HK-2 (cell line): ENCODE measurements at regions not wholly inside any gene's neighbourhood (a gene's known extent, or its start where the extent isn't known, plus 50 kb on each side); places are given as distances from the start of the nearest gene placed in this dataset.
"Not testable (repeated sequence)": the region's sequence is repeated elsewhere in the genome, so short reads cannot be mapped to it uniquely, and the experiment has no call there.

Experiments used
- DNase-seq: peaks from one replicate; pipeline ENCODE4 v3.0.0-alpha.2; 2018; ENCODE audit not compliant: unreplicated experiment

DNA sequence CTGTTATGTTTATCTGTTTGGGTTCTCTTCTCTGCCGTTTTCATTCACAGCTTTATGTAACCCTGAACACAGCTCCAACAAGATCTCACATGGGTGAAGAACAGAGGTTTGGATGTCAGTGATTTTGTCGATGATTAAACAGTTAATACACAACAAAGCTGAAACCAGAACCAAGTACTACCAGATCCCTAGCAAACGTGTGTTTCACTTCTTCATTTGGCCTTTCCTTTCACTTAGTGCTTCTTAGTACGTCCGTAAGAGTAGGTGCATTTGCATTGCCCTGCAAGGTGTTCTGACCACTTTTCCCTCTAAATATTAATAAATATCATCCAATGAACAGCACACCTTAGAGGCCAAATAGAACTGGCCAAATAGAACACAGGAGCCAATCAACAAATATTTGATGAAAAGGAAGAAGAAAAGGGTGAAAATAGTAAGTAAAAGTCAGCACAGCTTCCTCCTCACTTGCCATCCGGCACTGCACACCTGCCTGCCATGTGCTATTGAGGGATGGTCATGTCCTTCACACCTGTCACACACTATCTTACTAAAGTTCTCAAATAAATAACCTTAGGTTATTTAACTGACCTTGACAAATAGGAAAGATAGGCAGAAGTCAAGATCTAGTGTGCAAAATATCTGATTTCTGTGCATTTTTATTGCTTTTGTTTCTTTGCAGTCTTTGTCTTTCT lies 252.6 kb upstream of the ANKRD30A start:
- no peak for DNase-seq

DNA sequence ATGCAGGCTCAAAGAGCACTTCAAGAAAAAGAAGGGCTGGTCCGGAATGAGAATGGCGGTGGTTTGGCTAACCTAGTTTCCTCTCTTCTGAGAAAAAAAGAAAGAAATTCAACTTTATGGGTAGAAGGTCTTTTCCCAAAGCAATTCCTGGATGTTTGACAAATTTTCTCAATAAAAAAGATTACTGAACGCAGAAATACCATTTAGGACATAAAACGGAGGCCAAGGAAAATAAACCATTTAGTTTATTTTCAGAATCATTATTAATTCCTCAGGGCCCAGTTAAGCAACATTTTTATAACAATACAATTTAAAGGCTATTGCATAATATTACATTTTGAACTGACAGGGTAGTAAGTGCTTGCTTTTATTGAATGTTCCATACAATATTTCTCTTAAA lies 284.6 kb upstream of the ANKRD30A start:
- no peak for DNase-seq

DNA sequence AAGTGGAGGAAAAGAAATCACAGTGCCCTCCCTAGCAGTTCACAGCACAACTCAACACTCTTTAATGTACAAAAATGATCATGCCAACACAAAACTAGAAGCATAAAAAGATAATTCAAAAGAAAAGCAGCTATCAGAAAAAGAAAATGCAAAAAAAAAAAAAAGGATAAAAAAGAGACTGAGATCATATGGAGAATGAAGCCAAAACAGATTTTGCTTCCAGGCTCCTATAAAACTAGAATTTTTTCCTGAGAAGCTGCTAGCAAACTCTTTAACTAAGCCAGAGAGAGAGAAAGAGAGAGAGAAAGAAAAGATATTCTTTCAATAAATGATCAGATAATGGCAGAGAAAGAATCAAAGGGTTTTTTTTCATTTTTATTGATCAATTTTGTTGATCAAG lies 288.0 kb upstream of the ANKRD30A start:
- no peak for DNase-seq

DNA sequence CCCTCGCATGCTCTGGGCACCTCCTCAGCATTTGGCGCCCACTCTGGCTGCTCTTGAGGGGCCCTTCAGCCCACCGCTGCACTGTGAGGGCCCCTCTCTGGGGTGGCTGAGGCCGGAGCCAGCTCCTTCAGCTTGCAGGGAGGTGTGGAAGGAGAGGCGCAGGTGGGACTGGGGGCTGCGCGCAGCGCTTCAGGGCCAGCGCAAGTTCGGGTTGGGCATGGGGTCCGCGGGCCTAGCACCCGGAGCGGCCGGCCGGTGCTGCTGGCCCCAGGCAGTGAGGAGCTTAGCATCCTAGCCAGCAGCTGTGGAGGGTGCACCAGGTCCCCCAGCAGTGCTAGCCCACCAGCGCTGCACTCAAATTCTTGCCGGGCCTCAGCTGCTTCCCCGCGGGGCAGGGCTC lies 305.6 kb upstream of the ANKRD30A start:
- DNase-seq: no peak

DNA sequence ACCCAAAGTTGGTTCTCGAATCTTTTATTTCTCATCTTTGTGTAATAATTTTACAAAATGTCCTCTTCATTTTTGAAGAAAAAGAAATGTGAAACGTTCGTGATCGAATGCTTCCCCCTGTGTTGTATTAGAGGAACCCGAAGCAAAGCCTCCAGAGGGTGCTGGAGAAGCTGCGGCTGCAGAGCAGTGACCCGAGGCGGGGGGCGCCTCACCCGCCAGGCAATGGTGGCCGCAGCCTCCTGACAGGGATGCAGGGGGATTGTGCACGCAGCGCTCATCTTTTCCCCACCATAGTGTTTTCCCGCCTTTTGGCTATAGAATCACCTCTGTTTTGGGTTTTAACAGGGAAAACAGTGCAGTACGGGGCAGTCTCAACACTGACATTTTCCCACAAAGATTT lies 307.5 kb upstream of the ANKRD30A start:
- DNase-seq: no peak

DNA sequence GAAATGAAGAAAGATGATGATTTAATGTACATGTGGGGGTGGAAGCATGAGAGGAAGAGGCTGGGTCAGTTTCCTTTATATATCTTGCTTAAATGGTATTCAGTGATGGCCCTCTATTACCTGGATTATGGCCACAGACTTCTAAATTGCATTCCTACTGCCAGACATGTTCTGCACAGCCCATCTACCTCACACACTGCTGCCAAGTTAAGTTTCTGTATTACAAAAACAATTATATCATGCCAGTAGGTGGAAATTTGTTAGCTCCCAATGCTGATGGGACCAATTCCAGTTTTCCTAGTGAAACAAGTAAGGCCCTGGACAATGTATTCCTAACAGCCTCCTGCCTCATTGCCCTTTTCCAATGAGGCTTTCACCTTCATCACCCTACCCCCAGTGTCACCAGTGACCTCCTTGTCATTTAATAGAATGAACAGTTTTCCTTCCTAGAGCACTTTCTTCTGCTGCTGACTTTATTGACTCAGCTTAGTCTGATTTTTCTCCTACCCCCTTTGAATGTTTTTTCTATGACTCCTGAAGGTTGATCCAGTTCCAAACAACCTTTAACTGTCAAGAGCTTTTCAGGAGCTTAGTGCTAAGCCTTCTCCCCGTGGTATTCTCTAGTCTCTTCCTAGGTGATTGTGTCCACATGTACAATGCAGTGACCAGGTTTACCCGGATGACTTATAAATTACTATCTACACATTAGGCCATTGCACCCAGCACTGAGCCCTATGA lies 316.6 kb upstream of the ANKRD30A start:
- no peak for DNase-seq

DNA sequence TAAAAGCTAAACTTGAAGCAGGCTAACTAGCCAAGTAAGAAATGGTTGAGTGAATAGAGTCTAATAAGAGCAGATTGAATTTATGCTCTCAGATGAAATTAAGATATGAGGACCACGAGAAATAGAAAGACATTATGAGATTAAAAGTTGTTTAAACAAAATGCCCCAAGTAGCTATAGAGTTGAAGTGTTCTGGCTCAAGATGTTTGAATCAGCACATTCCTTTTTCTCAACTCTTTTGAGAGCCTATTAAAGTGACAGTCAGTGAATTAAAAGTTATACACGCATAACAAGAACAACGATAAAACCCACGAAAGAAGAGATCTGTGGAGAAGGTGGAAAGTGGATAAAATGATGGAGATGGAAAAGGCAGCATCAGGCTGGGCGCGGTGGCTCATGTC lies 322.2 kb upstream of the ANKRD30A start:
- DNase-seq: no peak

DNA sequence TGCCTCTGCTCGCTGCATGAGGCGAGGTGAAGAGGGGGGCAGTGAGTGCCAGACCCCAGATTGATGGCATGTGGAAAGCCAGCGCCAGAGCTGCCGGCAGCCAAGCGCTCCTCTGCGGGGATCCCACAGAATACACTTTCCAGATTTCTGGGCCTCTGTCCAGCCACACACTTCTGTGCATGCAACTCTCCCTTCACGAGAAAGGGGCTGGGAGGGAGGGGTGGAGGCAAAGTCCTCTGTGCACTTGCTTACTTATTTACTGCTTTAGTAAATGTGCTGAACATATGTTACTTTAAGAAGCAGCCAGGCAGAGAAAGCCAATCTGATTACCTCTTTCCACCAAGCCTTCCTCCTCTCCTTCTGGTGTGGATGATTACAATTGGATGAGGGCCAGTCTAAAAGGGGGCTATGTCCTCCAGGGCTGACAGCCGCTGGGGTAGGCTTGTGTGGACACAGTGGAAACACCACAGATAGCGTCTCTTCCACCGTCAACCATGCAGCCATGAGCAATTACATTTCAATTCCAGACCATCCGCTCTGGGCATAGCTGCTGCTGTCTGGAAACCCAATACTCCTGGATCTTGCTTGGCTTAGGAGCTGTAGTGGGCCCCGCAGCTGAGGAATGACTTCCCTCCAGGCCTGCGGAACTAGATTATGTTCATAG lies 322.8 kb upstream of the ANKRD30A start:
- no peak for DNase-seq

DNA sequence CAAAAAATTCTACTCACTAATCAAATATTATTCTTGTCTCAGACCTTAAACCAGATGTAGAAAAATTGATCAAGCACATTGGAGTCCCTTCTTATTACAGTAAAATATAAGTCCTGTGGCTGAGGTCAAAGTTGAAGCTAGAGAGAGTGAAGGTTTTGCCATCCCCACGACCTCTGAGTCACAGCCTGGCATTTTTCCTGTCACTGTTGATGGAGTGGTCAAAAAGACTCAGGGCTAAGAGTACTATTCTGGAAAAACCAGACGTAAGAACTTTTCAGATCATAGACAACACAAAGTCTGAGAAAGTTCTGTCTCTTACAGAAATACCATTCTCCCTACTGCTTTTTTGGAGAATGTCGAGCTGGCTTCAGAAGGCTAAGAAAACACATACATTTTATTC lies 323.7 kb upstream of the ANKRD30A start:
- no peak for DNase-seq

DNA sequence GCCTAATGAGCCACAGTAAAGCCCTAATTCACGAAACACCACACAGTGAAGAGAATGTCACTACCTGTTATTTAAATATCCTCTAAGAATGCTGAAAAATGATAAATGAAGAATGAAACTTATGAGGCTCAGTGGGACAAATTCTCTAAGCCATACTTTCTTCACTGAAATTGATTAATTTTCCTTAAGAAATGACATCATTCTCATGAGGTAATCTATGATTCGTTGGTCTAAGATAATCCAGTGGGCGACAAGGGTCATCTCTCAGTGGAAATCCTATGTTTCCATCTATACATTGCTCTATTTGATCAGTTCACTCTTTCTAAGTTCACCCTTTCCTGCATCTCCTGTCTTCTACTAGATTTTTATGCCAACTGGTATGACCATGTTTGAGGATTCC lies 330.4 kb upstream of the ANKRD30A start:
- DNase-seq: no peak

DNA sequence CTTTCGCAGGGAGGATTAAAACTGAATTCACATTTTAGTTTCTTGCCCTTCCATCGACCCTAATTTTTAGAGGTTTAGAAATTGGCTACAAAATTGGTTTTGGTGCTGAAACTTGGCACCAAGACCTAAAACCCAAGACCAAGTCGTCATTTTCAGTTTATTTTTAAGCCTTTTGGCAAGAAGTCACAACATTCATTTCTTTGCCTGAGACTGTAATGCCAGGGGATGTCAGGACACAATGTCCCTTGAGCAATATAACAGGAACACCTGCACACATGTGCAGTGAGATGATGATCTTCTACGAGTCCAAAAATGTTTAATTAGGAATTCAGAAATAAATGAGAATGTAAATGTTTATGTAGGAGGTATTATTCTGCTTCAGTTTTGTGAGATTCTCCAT lies 335.4 kb upstream of the ANKRD30A start:
- no peak for DNase-seq

DNA sequence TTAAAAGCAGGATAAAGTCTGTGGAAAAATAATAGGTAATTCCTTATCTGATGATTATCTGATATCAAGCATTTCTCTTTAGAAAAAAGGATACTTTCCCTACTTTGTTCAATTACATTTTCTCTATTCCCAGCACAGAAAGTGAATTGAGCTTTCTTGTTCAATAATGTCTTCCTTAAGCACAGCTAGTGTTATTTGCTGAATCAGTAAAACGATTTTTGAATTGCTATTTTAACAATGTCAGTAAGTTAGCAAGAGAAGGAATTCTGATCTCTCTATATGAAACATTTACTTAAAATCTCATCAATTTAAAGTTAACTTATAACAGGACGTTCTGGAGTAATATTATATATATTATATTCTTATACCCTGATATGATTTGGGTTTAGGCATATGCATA lies 337.2 kb upstream of the ANKRD30A start:
- no peak for DNase-seq

DNA sequence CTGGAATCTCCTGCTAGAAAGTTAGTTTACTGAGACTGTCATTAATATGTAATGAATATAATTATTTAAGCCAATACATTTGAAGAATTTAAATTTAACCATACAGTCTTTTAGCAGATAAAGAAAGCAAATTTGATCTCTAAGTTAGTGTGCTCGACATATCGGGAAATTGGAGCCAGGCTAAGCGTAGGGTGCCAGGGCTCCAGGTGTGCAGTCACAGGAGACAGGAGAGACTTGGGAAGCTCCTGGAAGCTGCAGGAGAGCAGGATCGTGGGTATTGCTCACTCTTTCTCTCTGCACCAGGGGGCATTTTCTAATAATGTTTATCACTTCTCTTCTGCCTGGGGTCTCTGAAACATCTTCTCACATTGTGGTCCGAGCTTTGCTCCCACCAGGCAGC lies 342.0 kb upstream of the ANKRD30A start:
- DNase-seq: no peak

DNA sequence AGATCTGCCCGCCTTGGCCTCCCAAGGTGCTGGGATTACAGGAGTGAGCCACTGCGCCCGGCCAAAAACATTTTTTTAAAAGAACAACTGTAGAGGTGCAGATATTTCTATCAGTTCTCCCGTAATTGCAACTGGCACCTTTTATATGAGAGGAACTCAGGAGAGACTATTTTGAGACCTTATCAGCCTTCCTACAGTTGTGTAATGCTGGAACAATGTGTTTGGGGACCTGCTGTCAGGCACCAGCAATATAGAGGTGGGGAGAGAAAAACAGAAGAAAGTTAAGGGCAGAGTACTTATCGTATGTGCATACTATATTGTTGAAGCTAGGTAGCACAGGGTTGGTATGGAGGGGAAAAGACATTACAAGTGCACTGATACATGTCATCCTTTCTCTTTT lies 343.8 kb upstream of the ANKRD30A start:
- no peak for DNase-seq

DNA sequence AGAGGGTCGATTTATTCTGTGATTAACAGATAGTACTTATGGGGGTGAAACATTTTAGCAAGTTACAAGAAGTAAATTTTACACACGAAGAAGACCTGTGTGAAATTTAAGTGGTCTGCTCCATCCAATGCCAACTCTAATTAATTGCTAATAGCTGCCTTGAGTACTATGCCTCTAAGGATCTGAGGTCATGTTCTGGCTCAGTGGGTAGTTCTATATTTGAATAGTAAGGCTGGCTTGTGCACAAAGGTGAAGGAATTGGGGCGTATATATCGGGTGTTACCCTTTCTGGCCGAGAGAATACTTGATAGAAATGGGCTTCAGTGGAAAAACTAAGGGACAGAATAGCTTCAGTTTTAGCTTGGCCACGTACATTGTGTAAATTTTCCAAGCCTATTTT lies 345.2 kb upstream of the ANKRD30A start:
- no peak for DNase-seq

DNA sequence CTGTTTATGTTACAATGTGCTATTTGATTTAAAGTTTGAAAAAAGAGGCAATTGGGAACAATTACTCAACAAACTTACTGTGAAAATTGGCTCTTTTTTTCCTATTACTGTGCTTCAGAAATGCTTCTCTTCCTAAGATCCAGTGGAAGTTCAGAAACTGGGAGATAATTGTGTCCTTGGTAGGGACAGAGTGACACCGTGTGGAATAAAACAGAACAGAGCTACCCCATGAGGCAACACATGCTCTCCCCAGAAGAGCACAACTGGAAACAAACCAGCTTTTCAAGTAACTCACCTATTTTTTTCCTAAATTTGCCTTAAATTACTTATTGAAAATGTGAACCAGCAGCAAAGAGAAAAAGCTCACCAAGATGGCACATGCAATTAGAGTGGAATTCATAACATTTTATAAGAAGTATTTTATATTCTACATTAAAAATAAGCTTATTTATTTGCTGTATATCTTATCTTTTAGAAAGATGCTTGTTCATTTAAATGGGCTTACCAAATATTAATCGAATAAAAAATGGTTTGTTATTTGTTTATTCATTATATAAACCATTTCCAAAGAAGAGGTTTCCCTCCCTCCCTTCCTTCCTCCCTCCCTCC lies 346.1 kb upstream of the ANKRD30A start:
- DNase-seq: no peak

DNA sequence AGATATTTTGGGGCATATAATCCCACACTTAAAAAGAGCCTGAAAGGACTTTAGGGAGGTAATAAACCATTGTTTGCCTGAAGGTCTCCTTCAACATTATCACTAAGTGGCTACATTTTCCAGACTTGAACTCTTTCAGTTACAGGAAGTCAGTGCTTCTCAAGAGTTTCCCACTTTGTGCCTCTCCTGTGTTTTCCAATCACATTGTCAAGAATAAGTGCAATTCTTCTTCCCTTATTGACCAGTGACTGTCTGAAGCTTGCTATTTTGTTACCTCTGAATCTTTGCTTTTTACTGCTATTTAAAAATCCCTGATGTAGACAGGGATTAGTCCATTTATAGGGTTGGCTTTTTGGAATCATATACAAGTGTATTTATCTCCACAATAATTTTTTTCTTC lies 346.7 kb upstream of the ANKRD30A start:
- no peak for DNase-seq

DNA sequence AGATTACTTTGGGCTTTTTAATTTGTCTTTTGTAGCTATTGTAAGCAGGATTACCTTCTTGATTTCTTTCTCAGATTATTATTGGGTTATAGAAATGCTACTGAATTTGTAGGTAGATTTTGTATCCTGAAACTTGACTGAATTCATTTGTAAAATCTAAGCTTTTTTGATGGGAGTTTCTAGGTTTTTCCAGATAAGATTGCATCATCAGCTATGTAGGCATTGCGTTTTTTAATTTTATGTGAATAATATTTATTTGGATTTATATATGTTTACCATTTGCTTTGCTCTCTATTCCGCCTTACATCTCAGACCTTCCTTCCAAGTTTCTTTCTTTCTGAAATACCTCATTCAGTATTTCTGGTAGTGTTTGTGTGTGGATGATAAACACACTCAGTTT lies 351.7 kb upstream of the ANKRD30A start:
- DNase-seq: no peak

DNA sequence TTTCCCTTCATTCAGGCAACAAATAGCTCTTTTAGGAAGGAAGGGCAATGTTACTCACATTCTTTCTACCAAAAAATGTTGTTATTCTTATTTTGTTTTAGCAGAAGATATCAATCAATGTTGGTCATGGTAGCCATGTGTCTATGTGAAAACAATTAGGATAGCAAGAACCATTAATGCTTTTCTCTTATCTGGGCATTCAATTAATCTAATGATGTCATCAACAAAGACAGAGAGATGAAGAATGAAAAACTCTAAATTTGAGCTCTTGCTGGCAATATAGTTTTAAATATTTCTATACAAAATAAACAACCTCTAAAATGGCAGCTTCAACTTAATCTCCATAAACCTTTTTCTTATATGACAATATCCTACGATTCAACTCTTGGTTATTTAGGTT lies 353.7 kb upstream of the ANKRD30A start:
- DNase-seq: no peak

DNA sequence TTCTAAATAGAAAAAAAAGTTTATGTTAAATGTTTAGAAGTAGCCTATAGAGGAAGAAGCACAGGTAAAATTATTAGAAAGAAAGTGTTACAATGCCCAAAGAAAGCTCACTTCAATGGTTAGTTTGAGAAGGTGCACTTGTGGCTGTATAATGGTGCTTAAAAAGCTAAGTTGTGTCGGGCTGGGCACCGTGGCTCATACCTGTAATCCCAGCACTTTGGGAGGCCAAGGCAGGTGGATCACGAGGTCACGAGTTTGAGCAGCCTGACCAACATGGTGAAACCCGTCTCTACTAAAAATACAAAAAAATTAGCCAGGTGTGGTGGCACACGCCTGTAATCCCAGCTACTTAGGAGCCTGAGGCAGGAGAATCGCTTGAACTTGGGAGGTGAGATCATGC lies 355.7 kb upstream of the ANKRD30A start:
- not testable (repeated sequence) for DNase-seq

DNA sequence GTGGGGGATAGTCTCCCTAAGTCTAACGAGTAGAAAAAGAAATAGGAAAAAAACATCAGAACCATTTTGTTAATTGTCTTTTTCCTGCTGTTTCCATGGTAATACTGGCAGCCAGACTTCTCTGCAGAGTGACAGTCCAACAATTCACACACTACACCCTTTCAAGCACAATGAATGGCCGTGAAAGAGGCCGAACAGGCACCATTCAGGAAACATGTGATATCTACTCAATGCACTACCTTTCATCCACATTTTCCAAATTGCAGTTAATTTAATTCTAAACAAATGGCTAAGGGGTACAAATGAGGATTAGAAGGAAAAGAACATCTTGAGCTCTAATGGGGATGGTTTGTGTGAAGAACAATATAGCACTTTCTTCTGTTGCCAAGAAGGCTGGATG lies 358.5 kb upstream of the ANKRD30A start:
- no peak for DNase-seq

DNA sequence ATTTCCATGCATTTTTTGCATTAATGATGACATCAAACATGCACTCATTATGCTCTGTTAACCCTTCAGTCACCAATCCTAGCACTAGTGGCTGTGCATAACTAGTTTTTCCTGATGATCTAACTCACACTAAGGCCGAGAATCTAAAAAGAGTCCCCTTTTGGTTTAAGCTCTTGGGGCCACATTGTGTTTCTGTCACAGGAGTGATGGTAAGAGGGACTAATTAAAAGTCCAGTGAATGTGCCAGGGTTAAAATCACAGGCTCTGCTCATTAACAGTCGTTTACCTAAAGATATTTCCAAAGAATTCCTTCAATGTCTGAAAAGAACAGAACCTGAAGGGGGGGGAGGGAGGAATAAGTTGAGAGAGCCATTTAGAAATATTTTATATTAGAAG lies 359.0 kb upstream of the ANKRD30A start:
- no peak for DNase-seq
